B cell (primary cell): ENCODE measurements at regions not wholly inside any gene's neighbourhood (a gene's known extent, or its start where the extent isn't known, plus 50 kb on each side); places are given as distances from the start of the nearest gene placed in this dataset.

Experiments used
- ATAC-seq: fragments of 200-7000 bp; cut with Tn5 transposase; one replicate; pipeline ENCODE4 v1.10.0; 2021; ENCODE audit warnings: low read depth, mild to moderate bottlenecking, moderate number of reproducible peaks, moderate library complexity
- CTCF ChIA-PET: fragments of 350-600 bp; sonication (Branson Sonifier 250); formaldehyde crosslinking; loops from one replicate; lab custom pipeline; 2021; ENCODE audit warnings: antibody characterized with exemption, inconsistent platforms; lab: Charles Lee
- POLR2A ChIA-PET: fragments of 350-600 bp; sonication (Branson Sonifier 250); formaldehyde crosslinking; loops from one replicate; lab custom pipeline; 2021; ENCODE audit warnings: antibody characterized with exemption; lab: Charles Lee
- DNase-seq: peaks from one replicate; pipeline ENCODE4 v3.0.0; 2013
- H2AFZ ChIP-seq: 2 replicates; pipeline ENCODE4 v1.6.1; 2012; ENCODE audit warnings: mild to moderate bottlenecking, low read depth, low read length; ENCODE audit not compliant: insufficient read depth, poor library complexity, severe bottlenecking
- H3K27ac ChIP-seq, 2 donors: 1 replicate in 1 of 2; 2 replicates in 1 of 2; pipeline ENCODE4 v1.5.1; 2012 to 2013; ENCODE audit warnings: low read length in 2 of 2, mild to moderate bottlenecking in 2 of 2, moderate library complexity in 1 of 2
- H3K27me3 ChIP-seq, 4 experiments: fragments of 200-600 bp in 1 of 4; sonication (generic) in 1 of 4; replicated peaks in 1 of 4; 1 replicate in 2 of 4; 2 replicates in 2 of 4; pipeline versions ENCODE4 v1.6.1 to v1.7.0; 2013 to 2016; ENCODE audit warnings: low read length in 3 of 4, mild to moderate bottlenecking in 2 of 4, mixed read lengths in 1 of 4, moderate library complexity in 1 of 4; ENCODE audit not compliant: insufficient read depth in 4 of 4, control insufficient read depth in 3 of 4; ENCODE audit errors: control extremely low read depth in 1 of 4
- H3K36me3 ChIP-seq, 2 experiments: replicated peaks in 1 of 2; 1 replicate in 1 of 2; 2 replicates in 1 of 2; pipeline versions ENCODE4 v1.6.1 to v1.7.1; 2013; ENCODE audit warnings: low read length in 1 of 2; ENCODE audit not compliant: insufficient read depth in 2 of 2, control insufficient read depth in 1 of 2; ENCODE audit errors: control extremely low read depth in 1 of 2, extremely low read depth in 1 of 2
- H3K4me1 ChIP-seq, 2 donors: fragments of 200-600 bp in 1 of 2; sonication (generic) in 1 of 2; 1 replicate in 1 of 2; 2 replicates in 1 of 2; pipeline versions ENCODE4 v1.5.1 to v1.6.1; 2013 to 2017; ENCODE audit warnings: low read length in 2 of 2; ENCODE audit not compliant: control insufficient read depth in 2 of 2, insufficient read depth in 2 of 2
- H3K4me2 ChIP-seq: replicated peaks from 2 replicates; pipeline ENCODE3; 2012; ENCODE audit warnings: mild to moderate bottlenecking, low read depth, low read length; ENCODE audit not compliant: poor library complexity, severe bottlenecking
- H3K4me3 ChIP-seq, 5 experiments: fragments of 200-600 bp in 1 of 5; sonication (generic) in 1 of 5; 1 replicate in 3 of 5; 2 replicates in 2 of 5; pipeline versions ENCODE4 v1.5.1 to v1.7.0; 2011 to 2016; ENCODE audit warnings: low read length in 4 of 5, mild to moderate bottlenecking in 4 of 5, low read depth in 2 of 5, control low read depth in 1 of 5, moderate library complexity in 1 of 5; ENCODE audit not compliant: insufficient read depth in 1 of 5; ENCODE audit errors: control extremely low read depth in 1 of 5, extremely low read depth in 1 of 5
- H3K79me2 ChIP-seq: fragments of 200-600 bp; sonication (generic); one replicate; pipeline ENCODE4 v1.6.0; 2016; ENCODE audit warnings: low read length; ENCODE audit not compliant: control insufficient read depth, insufficient read depth
- H3K9ac ChIP-seq: fragments of 200-600 bp; sonication (generic); 2 replicates; pipeline ENCODE4 v1.6.1; 2017; ENCODE audit warnings: mild to moderate bottlenecking, low read length, moderate library complexity
- H3K9me3 ChIP-seq, 3 donors: one replicate each; pipeline versions ENCODE4 v1.6.1 to v1.7.1; 2013; ENCODE audit warnings: low read length in 2 of 3; ENCODE audit not compliant: control insufficient read depth in 2 of 3, insufficient read depth in 1 of 3; ENCODE audit errors: control extremely low read depth in 1 of 3
- H4K20me1 ChIP-seq: 2 replicates; pipeline ENCODE4 v1.6.0; 2012; ENCODE audit warnings: mild to moderate bottlenecking, low read length; ENCODE audit not compliant: insufficient read depth, control insufficient read depth, poor library complexity, severe bottlenecking
- H3K27ac Mint-ChIP-seq: one replicate; pipeline ENCODE4 v1.8.0; 2021; ENCODE audit warnings: mixed read lengths
- H3K27me3 Mint-ChIP-seq: one replicate; pipeline ENCODE4 v1.8.0; 2021; ENCODE audit warnings: mixed read lengths
- H3K4me1 Mint-ChIP-seq: one replicate; pipeline ENCODE4 v1.8.0; 2021; ENCODE audit warnings: mixed read lengths
- H3K4me3 Mint-ChIP-seq: one replicate; pipeline ENCODE4 v1.8.0; 2021; ENCODE audit warnings: mixed read lengths
- H3K9me3 Mint-ChIP-seq: one replicate; pipeline ENCODE4 v1.8.0; 2022; ENCODE audit warnings: mixed read lengths; ENCODE audit not compliant: insufficient read depth
- EZH2 ChIP-seq: IDR thresholded peaks from 2 replicates; pipeline ENCODE4 v1.6.1; 2012; ENCODE audit warnings: borderline replicate concordance, low read depth, mild to moderate bottlenecking, moderate library complexity, low read length; ENCODE audit not compliant: insufficient read depth, poor library complexity, severe bottlenecking
- WGBS: methylation state at CpG from one replicate; pipeline ENCODE4 v1.1.5; 2013; ENCODE audit warnings: missing lambda C conversion rate; ENCODE audit not compliant: insufficient coverage; 5-methylcytosine and 5-hydroxymethylcytosine counted together
- intact Hi-C: fragments of 100-400 bp; cut with micrococcal nuclease; formaldehyde crosslinking; loops from one replicate; pipeline ENCODE4 v1.10.0; 2022
- TF ChIP-seq, protein P1 (sequence below): fragments of 200-600 bp; IDR thresholded peaks from one replicate; pipeline ENCODE4 v1.8.0; 2022; ENCODE audit warnings: antibody characterized with exemption, mild to moderate bottlenecking

- no peaks in the 10 kb centered on the region for H3K27me3 Mint-ChIP-seq
- WGBS, result 91% methylated on average over 1 of the region's 2 CpGs
- intact Hi-C loops, result no loop called here
Measured at GRCh38 chr12:28104316-28104715, 85.9 kb upstream of the CCDC91 start.

DNA sequence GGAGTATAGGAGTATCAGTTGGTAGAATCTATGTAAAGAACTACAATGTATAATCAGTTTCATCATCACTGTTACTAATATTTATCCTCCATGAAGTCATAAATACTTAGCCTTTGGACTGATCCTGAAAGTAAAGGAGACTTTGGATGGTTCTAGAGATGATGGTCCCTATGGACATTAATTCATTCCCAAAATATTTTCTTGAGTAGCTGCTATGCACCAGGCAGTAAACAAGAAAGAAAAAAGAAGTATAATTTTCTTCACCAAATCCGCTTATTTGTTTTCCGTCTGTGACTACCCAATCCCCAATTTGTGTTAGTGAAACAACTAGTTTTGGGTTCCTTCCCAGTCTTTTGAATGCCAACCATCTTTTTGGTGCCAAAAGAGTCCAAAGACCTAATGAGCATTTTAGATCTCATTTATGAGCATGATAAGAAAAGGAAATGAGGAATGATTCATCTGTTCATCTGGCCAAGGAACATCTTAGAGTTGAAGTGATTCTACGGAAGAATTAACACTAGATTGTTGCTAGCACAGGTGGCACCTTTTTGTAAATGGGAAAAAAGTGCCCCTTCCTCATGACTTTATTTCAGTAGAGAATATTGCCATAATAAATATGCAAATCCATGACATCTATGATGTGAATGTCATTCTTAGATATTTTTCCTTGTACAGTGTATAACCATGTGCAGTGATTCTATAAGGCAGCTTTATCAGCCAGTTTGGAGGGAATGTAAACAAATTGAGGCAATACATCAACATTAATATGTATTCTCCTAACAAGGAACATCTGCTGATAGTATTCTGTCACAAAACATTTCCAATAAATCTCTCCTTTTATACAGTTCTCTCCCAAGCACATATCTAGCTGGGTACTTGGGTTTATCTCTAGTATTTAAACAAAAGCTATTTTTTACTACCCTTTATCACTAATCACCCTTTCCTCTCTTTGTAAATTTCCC is 85.1 kb upstream of the CCDC91 start:
- Histone ChIP-seq H3K4me1 (no peaks in the 10 kb centered on the region), H3K4me2 (no peak overlapping the region), H3K4me3 (no peak overlapping the region), H3K79me2 (no peaks in the 10 kb centered on the region), H2AFZ (no peak overlapping the region), H4K20me1 (no peaks in the 10 kb centered on the region), H3K36me3 (no peaks in the 10 kb centered on the region), H3K9me3 (no peaks in the 10 kb centered on the region), H3K27me3 (no peaks in the 10 kb centered on the region), H3K27ac (no peak overlapping the region), H3K9ac (no peak overlapping the region)
- no CpG with 5 or more reads among the region's 3 CpGs for WGBS
- POLR2A ChIA-PET, result no interaction called here
- TF ChIP-seq, protein P1, sequence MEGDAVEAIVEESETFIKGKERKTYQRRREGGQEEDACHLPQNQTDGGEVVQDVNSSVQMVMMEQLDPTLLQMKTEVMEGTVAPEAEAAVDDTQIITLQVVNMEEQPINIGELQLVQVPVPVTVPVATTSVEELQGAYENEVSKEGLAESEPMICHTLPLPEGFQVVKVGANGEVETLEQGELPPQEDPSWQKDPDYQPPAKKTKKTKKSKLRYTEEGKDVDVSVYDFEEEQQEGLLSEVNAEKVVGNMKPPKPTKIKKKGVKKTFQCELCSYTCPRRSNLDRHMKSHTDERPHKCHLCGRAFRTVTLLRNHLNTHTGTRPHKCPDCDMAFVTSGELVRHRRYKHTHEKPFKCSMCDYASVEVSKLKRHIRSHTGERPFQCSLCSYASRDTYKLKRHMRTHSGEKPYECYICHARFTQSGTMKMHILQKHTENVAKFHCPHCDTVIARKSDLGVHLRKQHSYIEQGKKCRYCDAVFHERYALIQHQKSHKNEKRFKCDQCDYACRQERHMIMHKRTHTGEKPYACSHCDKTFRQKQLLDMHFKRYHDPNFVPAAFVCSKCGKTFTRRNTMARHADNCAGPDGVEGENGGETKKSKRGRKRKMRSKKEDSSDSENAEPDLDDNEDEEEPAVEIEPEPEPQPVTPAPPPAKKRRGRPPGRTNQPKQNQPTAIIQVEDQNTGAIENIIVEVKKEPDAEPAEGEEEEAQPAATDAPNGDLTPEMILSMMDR, result no peak
- no peak for TF ChIP-seq EZH2
- DNase-seq (no peak), ATAC-seq (no peak)
- Mint-ChIP-seq H3K9me3 (peaks cover 2% of the 10 kb centered on the region), H3K4me1 (no peaks in the 10 kb centered on the region), H3K4me3 (no peak overlapping the region), H3K27ac (no peak overlapping the region), H3K27me3 (no peaks in the 10 kb centered on the region)
- CTCF ChIA-PET, result no interaction called here
- intact Hi-C loops, result no loop called here

More at GRCh38 chr12:28104316-28104715, 85.9 kb upstream of the CCDC91 start:
- Histone ChIP-seq H3K27me3 (no peaks in the 10 kb centered on the region), H3K4me1 (no peaks in the 10 kb centered on the region), H3K36me3 (no peaks in the 10 kb centered on the region), H3K4me2 (no peak overlapping the region), H2AFZ (no peak overlapping the region), H3K4me3 (no peak overlapping the region), H3K79me2 (no peaks in the 10 kb centered on the region), H4K20me1 (no peaks in the 10 kb centered on the region), H3K9ac (no peak overlapping the region), H3K9me3 (no peaks in the 10 kb centered on the region), H3K27ac (no peak overlapping the region)
- H3K27ac Mint-ChIP-seq, result no peak overlapping the region
- peaks cover 2% of the 10 kb centered on the region for H3K9me3 Mint-ChIP-seq
- H3K4me3 Mint-ChIP-seq, result no peak overlapping the region
- TF ChIP-seq EZH2, result no peak
- TF ChIP-seq, protein P1, result no peak
- ATAC-seq (no peak), DNase-seq (no peak)
- H3K4me1 Mint-ChIP-seq, result no peaks in the 10 kb centered on the region
- ChIA-PET POLR2A (no interaction called here), CTCF (no interaction called here)
